ENCODE measurements at regions not wholly inside any gene's neighbourhood (a gene's known extent, or its start where the extent isn't known, plus 50 kb on each side); places are given as distances from the start of the nearest gene placed in this dataset.

GRCh38 chr4:14768449-14768848 lies 233.8 kb upstream of the CPEB2 start:
- Mint-ChIP-seq H3K27ac (no peak overlapping the region), H3K9me3 (no peaks in the 10 kb centered on the region), H3K27me3 (ENCODE audit: low read depth in 2 of 2) (no peaks in the 10 kb centered on the region), H3K4me3 (no peak overlapping the region), H3K36me3 (no peaks in the 10 kb centered on the region), H3K4me1 (peaks cover 0 to 7% of the 10 kb centered on the region in 2 donors)
- Histone ChIP-seq H3K27ac (ENCODE audit: low read length) (no peak overlapping the region), H3K27me3 (ENCODE audit: control insufficient read depth, insufficient read depth, low read length) (no peaks in the 10 kb centered on the region), H3K4me3 (ENCODE audit: low read length) (no peak overlapping the region), H3K9me3 (ENCODE audit: control insufficient read depth, insufficient read depth, low read length) (no peaks in the 10 kb centered on the region), H3K4me1 (ENCODE audit: control insufficient read depth, insufficient read depth, low read length) (no peaks in the 10 kb centered on the region), H3K36me3 (ENCODE audit: control insufficient read depth, insufficient read depth, low read length) (no peaks in the 10 kb centered on the region)
- ATAC-seq: no peak
- TF ChIP-seq CTCF (IDR thresholded peaks at IDR 0.05): no peak
- intact Hi-C loops (cut with micrococcal nuclease): no loop called here
- no peak for DNase-seq

- no peak for ATAC-seq
- no peak overlapping the region for H3K27ac ChIP-seq (ENCODE audit: low read length)
- no peaks in the 10 kb centered on the region for H3K4me1 ChIP-seq (ENCODE audit: control insufficient read depth, insufficient read depth, low read length)
- no peak overlapping the region for H3K27ac Mint-ChIP-seq
- H3K4me3 Mint-ChIP-seq: no peak overlapping the region
- H3K4me1 Mint-ChIP-seq: peaks cover 0 to 7% of the 10 kb centered on the region in 2 donors
- no peak for DNase-seq
- no peaks in the 10 kb centered on the region for H3K27me3 ChIP-seq (ENCODE audit: control insufficient read depth, insufficient read depth, low read length)
- TF ChIP-seq CTCF (IDR thresholded peaks at IDR 0.05): no peak
- no peaks in the 10 kb centered on the region for H3K36me3 Mint-ChIP-seq
- H3K36me3 ChIP-seq (ENCODE audit: control insufficient read depth, insufficient read depth, low read length): no peaks in the 10 kb centered on the region
- H3K4me3 ChIP-seq (ENCODE audit: low read length): no peak overlapping the region
- 90% methylated on average over 1 of the region's 1 CpG for WGBS (ENCODE audit: insufficient coverage)
- H3K27me3 Mint-ChIP-seq (ENCODE audit: low read depth in 2 of 2): no peaks in the 10 kb centered on the region
- intact Hi-C loops (cut with micrococcal nuclease): no loop called here
- H3K9me3 ChIP-seq (ENCODE audit: control insufficient read depth, insufficient read depth, low read length): no peaks in the 10 kb centered on the region
- no peaks in the 10 kb centered on the region for H3K9me3 Mint-ChIP-seq
These were observed 232.3 kb upstream of the CPEB2 start for GRCh38 chr4:14769993-14770392.

GRCh38 chr4:14771094-14771493 lies 231.2 kb upstream of the CPEB2 start:
- no peak for ATAC-seq
- no peak for TF ChIP-seq CTCF (IDR thresholded peaks at IDR 0.05)
- Mint-ChIP-seq H3K4me3 (no peak overlapping the region), H3K27ac (no peak overlapping the region), H3K36me3 (no peaks in the 10 kb centered on the region), H3K4me1 (peaks cover 0 to 7% of the 10 kb centered on the region in 2 donors), H3K27me3 (ENCODE audit: low read depth in 2 of 2) (no peaks in the 10 kb centered on the region), H3K9me3 (no peaks in the 10 kb centered on the region)
- H3K9me3 ChIP-seq (ENCODE audit: control insufficient read depth, insufficient read depth, low read length): no peaks in the 10 kb centered on the region
- H3K4me1 ChIP-seq (ENCODE audit: control insufficient read depth, insufficient read depth, low read length): no peaks in the 10 kb centered on the region
- H3K27me3 ChIP-seq (ENCODE audit: control insufficient read depth, insufficient read depth, low read length): no peaks in the 10 kb centered on the region
- no peak for DNase-seq
- no peaks in the 10 kb centered on the region for H3K36me3 ChIP-seq (ENCODE audit: control insufficient read depth, insufficient read depth, low read length)
- WGBS (ENCODE audit: insufficient coverage): 95% methylated on average over 2 of the region's 2 CpGs
- no peak overlapping the region for H3K4me3 ChIP-seq (ENCODE audit: low read length)
- H3K27ac ChIP-seq (ENCODE audit: low read length): no peak overlapping the region
- intact Hi-C loops (cut with micrococcal nuclease): no loop called here

- H3K27me3 Mint-ChIP-seq (ENCODE audit: low read depth in 2 of 2): no peaks in the 10 kb centered on the region
- no peaks in the 10 kb centered on the region for H3K27me3 ChIP-seq (ENCODE audit: control insufficient read depth, insufficient read depth, low read length)
- peaks cover 0 to 5% of the 10 kb centered on the region in 2 donors for H3K4me1 Mint-ChIP-seq
- H3K36me3 Mint-ChIP-seq: no peaks in the 10 kb centered on the region
- 81% methylated on average over 2 of the region's 2 CpGs for WGBS (ENCODE audit: insufficient coverage)
- H3K9me3 Mint-ChIP-seq: peaks cover 0 to 1% of the 10 kb centered on the region in 2 donors
- H3K9me3 ChIP-seq (ENCODE audit: control insufficient read depth, insufficient read depth, low read length): peaks cover 2% of the 10 kb centered on the region
- no peak overlapping the region for H3K27ac ChIP-seq (ENCODE audit: low read length)
- intact Hi-C loops (cut with micrococcal nuclease): no loop called here
- no peak overlapping the region for H3K4me3 Mint-ChIP-seq
- no peak overlapping the region for H3K27ac Mint-ChIP-seq
- no peak for TF ChIP-seq CTCF (IDR thresholded peaks at IDR 0.05)
- no peaks in the 10 kb centered on the region for H3K36me3 ChIP-seq (ENCODE audit: control insufficient read depth, insufficient read depth, low read length)
- DNase-seq (no peak), ATAC-seq (no peak)
- no peak overlapping the region for H3K4me3 ChIP-seq (ENCODE audit: low read length)
- H3K4me1 ChIP-seq (ENCODE audit: control insufficient read depth, insufficient read depth, low read length): no peaks in the 10 kb centered on the region
These were observed 230.6 kb upstream of the CPEB2 start for GRCh38 chr4:14771504-14772175.

Measured in natural killer cell (primary cell).